Keratinocyte (primary cell): ENCODE measurements at regions not wholly inside any gene's neighbourhood (a gene's known extent, or its start where the extent isn't known, plus 50 kb on each side); places are given as distances from the start of the nearest gene placed in this dataset.

Source experiments
- DNase-seq: peaks from one replicate; pipeline ENCODE4 v3.0.0-alpha.2; 2011; ENCODE audit warnings: low read depth, missing footprints, low spot score
- FAIRE-seq: peaks from 2 replicates; lab custom pipeline; 2011; peaks lifted over from hg19 to GRCh38; lab: Jason Lieb, UNC
- H2AFZ ChIP-seq: 2 replicates; pipeline ENCODE4 v1.6.0; 2012; ENCODE audit warnings: low read length, control low read depth, inconsistent platforms; ENCODE audit not compliant: control insufficient read depth
- H3K27ac ChIP-seq: 2 replicates; pipeline ENCODE4 v1.5.1; 2011; ENCODE audit warnings: low read length; ENCODE audit not compliant: control insufficient read depth, insufficient read depth
- H3K27me3 ChIP-seq: 3 replicates; pipeline ENCODE4 v1.6.0; 2011; ENCODE audit warnings: low read length; ENCODE audit not compliant: control insufficient read depth, insufficient read depth; ENCODE audit errors: extremely low read depth
- H3K36me3 ChIP-seq, 2 experiments: 2 replicates in 1 of 2; 3 replicates in 1 of 2; pipeline ENCODE4 v1.5.1; 2011; ENCODE audit warnings: low read length in 2 of 2, mild to moderate bottlenecking in 1 of 2; ENCODE audit not compliant: control insufficient read depth in 2 of 2, insufficient read depth in 2 of 2; ENCODE audit errors: extremely low read depth in 1 of 2
- H3K4me1 ChIP-seq: 3 replicates; pipeline ENCODE4 v1.5.1; 2011; ENCODE audit warnings: low read length; ENCODE audit not compliant: control insufficient read depth, insufficient read depth; ENCODE audit errors: extremely low read depth
- H3K4me2 ChIP-seq: 3 replicates; pipeline ENCODE4 v1.6.0; 2011; ENCODE audit warnings: low read depth, low read length; ENCODE audit not compliant: control insufficient read depth, insufficient read depth; ENCODE audit errors: extremely low read depth
- H3K4me3 ChIP-seq, 3 experiments: fragments of 200-600 bp in 1 of 3; sonication (generic) in 1 of 3; 2 replicates in 2 of 3; 3 replicates in 1 of 3; pipeline ENCODE4 v1.5.1; 2011 to 2016; ENCODE audit warnings: low read length in 3 of 3, mild to moderate bottlenecking in 3 of 3, control low read depth in 2 of 3, inconsistent platforms in 1 of 3, low read depth in 1 of 3, mixed read lengths in 1 of 3, mixed run types in 1 of 3, moderate library complexity in 1 of 3; ENCODE audit not compliant: control insufficient read depth in 2 of 3, insufficient read depth in 2 of 3; ENCODE audit errors: extremely low read depth in 1 of 3
- H3K79me2 ChIP-seq: 2 replicates; pipeline ENCODE4 v1.6.0; 2012; ENCODE audit warnings: low read length; ENCODE audit not compliant: control insufficient read depth, insufficient read depth
- H3K9ac ChIP-seq: 3 replicates; pipeline ENCODE4 v1.6.0; 2011; ENCODE audit warnings: low read length; ENCODE audit not compliant: control insufficient read depth, insufficient read depth; ENCODE audit errors: extremely low read depth
- H3K9me1 ChIP-seq: 3 replicates; pipeline ENCODE4 v1.6.0; 2011; ENCODE audit warnings: low read length; ENCODE audit not compliant: control insufficient read depth, insufficient read depth; ENCODE audit errors: extremely low read depth
- H3K9me3 ChIP-seq: 2 replicates; pipeline ENCODE4 v1.5.1; 2012; ENCODE audit warnings: low read depth, low read length; ENCODE audit not compliant: control insufficient read depth
- H4K20me1 ChIP-seq: 3 replicates; pipeline ENCODE4 v1.6.0; 2011; ENCODE audit warnings: low read length; ENCODE audit not compliant: control insufficient read depth, insufficient read depth; ENCODE audit errors: extremely low read depth
- CTCF ChIP-seq, 3 experiments: IDR thresholded peaks in 1 of 3; conservative IDR thresholded peaks in 1 of 3; optimal IDR thresholded peaks in 1 of 3; 2 replicates in 2 of 3; 3 replicates in 1 of 3; pipeline versions ENCODE3 to v1.5.1; 2011; ENCODE audit warnings: low read length in 3 of 3, mild to moderate bottlenecking in 3 of 3, moderate library complexity in 2 of 3, control low read depth in 1 of 3, inconsistent platforms in 1 of 3; ENCODE audit not compliant: insufficient read depth in 2 of 3; ENCODE audit errors: extremely low read depth in 1 of 3
- EZH2 ChIP-seq: IDR thresholded peaks from one replicate; pipeline ENCODE4 v1.6.1; 2012; ENCODE audit warnings: inconsistent platforms, mild to moderate bottlenecking, low read length, moderate library complexity
- dilution Hi-C: fragments of 300-500 bp; cut with MboI; formaldehyde crosslinking; loops from one replicate; pipeline ENCODE4 v1.7.0; 2020; ENCODE audit warnings: low sequenced_read_pairs; ENCODE audit not compliant: extremely low pct_ligation_motif_present

GRCh38 chr1:208357644-208358507 is 113.7 kb upstream of the PLXNA2 start:
- Histone ChIP-seq H3K79me2 (no peaks in the 10 kb centered on the region), H3K27ac (no peak overlapping the region), H3K4me1 (no peaks in the 10 kb centered on the region), H3K9ac (no peak overlapping the region), H3K9me1 (no peaks in the 10 kb centered on the region), H3K36me3 (no peaks in the 10 kb centered on the region), H2AFZ (no peak overlapping the region), H4K20me1 (no peaks in the 10 kb centered on the region), H3K4me2 (no peak overlapping the region), H3K27me3 (peaks cover 7% of the 10 kb centered on the region), H3K9me3 (no peaks in the 10 kb centered on the region), H3K4me3 (no peak overlapping the region)
- no peak for DNase-seq
- TF ChIP-seq CTCF (optimal IDR thresholded peaks at IDR 0.05 in 1 of 3, IDR thresholded peaks at IDR 0.05 in 1 of 3, conservative IDR thresholded peaks at IDR 0.05 in 1 of 3; ENCODE audit: extremely low read depth in 1 of 3, insufficient read depth in 2 of 3, low read length in 3 of 3): no peak
- no peak for TF ChIP-seq EZH2
- FAIRE-seq: no peak
- dilution Hi-C loops: no loop called here

- Histone ChIP-seq H3K4me1 (no peaks in the 10 kb centered on the region), H3K36me3 (no peaks in the 10 kb centered on the region), H3K4me2 (no peak overlapping the region), H3K27ac (no peak overlapping the region), H3K9me3 (no peaks in the 10 kb centered on the region), H3K4me3 (no peak overlapping the region), H3K9me1 (no peaks in the 10 kb centered on the region), H3K27me3 (peaks cover 7% of the 10 kb centered on the region), H4K20me1 (no peaks in the 10 kb centered on the region), H2AFZ (no peak overlapping the region), H3K79me2 (no peaks in the 10 kb centered on the region), H3K9ac (no peak overlapping the region)
- no peak for DNase-seq
- no peak for TF ChIP-seq CTCF (optimal IDR thresholded peaks at IDR 0.05 in 1 of 3, IDR thresholded peaks at IDR 0.05 in 1 of 3, conservative IDR thresholded peaks at IDR 0.05 in 1 of 3; ENCODE audit: extremely low read depth in 1 of 3, insufficient read depth in 2 of 3, low read length in 3 of 3)
- TF ChIP-seq EZH2: no peak
- no peak for FAIRE-seq
- dilution Hi-C loops: no loop called here
Observed at GRCh38 chr1:208358651-208359050, 114.5 kb upstream of the PLXNA2 start.
